ENCODE measurements at regions not wholly inside any gene's neighbourhood (a gene's known extent, or its start where the extent isn't known, plus 50 kb on each side); places are given as distances from the start of the nearest gene placed in this dataset.

DNA sequence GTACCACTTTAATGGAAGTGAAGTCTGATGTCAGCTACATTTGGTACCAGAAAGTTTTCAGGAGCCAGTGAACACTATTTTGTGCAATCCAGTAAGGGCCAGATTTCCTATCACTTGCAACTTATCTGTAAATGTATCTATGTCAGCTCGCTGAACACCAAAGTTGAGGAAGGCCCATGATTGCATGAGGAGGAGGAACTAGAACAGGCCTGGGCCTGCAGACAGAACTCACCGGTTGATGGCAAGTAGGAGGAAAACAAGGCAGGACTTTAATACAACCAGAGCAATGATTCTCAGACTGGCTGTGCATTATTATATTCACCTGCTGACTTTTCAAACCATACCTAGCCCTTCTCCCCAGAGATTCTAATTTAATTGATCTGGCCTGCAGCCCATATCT, 540.2 kb downstream of the CETN3 start:
- TF ChIP-seq, protein P1, sequence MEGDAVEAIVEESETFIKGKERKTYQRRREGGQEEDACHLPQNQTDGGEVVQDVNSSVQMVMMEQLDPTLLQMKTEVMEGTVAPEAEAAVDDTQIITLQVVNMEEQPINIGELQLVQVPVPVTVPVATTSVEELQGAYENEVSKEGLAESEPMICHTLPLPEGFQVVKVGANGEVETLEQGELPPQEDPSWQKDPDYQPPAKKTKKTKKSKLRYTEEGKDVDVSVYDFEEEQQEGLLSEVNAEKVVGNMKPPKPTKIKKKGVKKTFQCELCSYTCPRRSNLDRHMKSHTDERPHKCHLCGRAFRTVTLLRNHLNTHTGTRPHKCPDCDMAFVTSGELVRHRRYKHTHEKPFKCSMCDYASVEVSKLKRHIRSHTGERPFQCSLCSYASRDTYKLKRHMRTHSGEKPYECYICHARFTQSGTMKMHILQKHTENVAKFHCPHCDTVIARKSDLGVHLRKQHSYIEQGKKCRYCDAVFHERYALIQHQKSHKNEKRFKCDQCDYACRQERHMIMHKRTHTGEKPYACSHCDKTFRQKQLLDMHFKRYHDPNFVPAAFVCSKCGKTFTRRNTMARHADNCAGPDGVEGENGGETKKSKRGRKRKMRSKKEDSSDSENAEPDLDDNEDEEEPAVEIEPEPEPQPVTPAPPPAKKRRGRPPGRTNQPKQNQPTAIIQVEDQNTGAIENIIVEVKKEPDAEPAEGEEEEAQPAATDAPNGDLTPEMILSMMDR (IDR thresholded peaks at IDR 0.05 in 8 of 11, conservative IDR thresholded peaks at IDR 0.05 in 3 of 11), result no peak
- no peak for TF ChIP-seq POLR2A (IDR thresholded peaks at IDR 0.05)
- no peak for TF ChIP-seq POLR2AphosphoS5 (IDR thresholded peaks at IDR 0.05)

All from spleen (tissue), 7 donors.